Liver (tissue), 8 donors: ENCODE measurements at regions not wholly inside any gene's neighbourhood (a gene's known extent, or its start where the extent isn't known, plus 50 kb on each side); places are given as distances from the start of the nearest gene placed in this dataset.
A peak's percentile ranks its signal among the peaks of the same experiment; 100 is the strongest.

Experiments
- DNase-seq: peaks from one replicate; pipeline ENCODE4 v3.0.0-alpha.2; 2017; ENCODE audit warnings: low spot score
- H3K27ac ChIP-seq, 2 donors: one replicate each; pipeline ENCODE4 v1.7.0; 2013; ENCODE audit warnings: inconsistent platforms in 2 of 2, low read length in 2 of 2, control low read depth in 1 of 2, low read depth in 1 of 2, mild to moderate bottlenecking in 1 of 2
- H3K27me3 ChIP-seq, 4 donors: one replicate each; pipeline versions ENCODE4 v1.6.1 to v1.7.0; 2013; ENCODE audit warnings: low read length in 3 of 4, inconsistent platforms in 1 of 4, mild to moderate bottlenecking in 1 of 4, moderate library complexity in 1 of 4; ENCODE audit not compliant: control insufficient read depth in 4 of 4, insufficient read depth in 4 of 4
- H3K36me3 ChIP-seq, 4 donors: one replicate each; pipeline versions ENCODE4 v1.6.1 to v1.7.0; 2013; ENCODE audit warnings: low read length in 3 of 4, mild to moderate bottlenecking in 3 of 4, low read depth in 1 of 4, moderate library complexity in 1 of 4; ENCODE audit not compliant: control insufficient read depth in 4 of 4, insufficient read depth in 3 of 4
- H3K4me1 ChIP-seq, 4 donors: one replicate each; pipeline versions ENCODE4 v1.6.1 to v1.7.0; 2013; ENCODE audit warnings: low read length in 3 of 4, mild to moderate bottlenecking in 3 of 4, moderate library complexity in 1 of 4; ENCODE audit not compliant: control insufficient read depth in 4 of 4, insufficient read depth in 4 of 4
- H3K4me3 ChIP-seq, 3 donors: one replicate each; pipeline versions ENCODE4 v1.6.1 to v1.7.0; 2013; ENCODE audit warnings: low read length in 3 of 3, control low read depth in 1 of 3, low read depth in 1 of 3, mild to moderate bottlenecking in 1 of 3
- H3K9ac ChIP-seq, 2 donors: one replicate each; pipeline ENCODE4 v1.7.0; 2013; ENCODE audit warnings: low read length in 2 of 2, mild to moderate bottlenecking in 2 of 2, moderate library complexity in 2 of 2, control low read depth in 1 of 2, low read depth in 1 of 2
- H3K9me3 ChIP-seq, 4 donors: one replicate each; pipeline versions ENCODE4 v1.6.1 to v1.7.0; 2013; ENCODE audit warnings: low read length in 3 of 4; ENCODE audit not compliant: control insufficient read depth in 4 of 4
- ATF3 ChIP-seq: IDR thresholded peaks from 2 replicates; pipeline ENCODE4 v1.6.1; 2016; ENCODE audit warnings: antibody characterized with exemption
- EGR1 ChIP-seq, 2 donors: IDR thresholded peaks; 2 replicates each; pipeline ENCODE4 v1.6.1; 2016 to 2018; ENCODE audit warnings: antibody characterized with exemption in 2 of 2, low read depth in 2 of 2
- FOXA1 ChIP-seq: IDR thresholded peaks from 2 replicates; pipeline ENCODE4 v1.6.1; 2016; ENCODE audit warnings: antibody characterized with exemption
- FOXA2 ChIP-seq: IDR thresholded peaks from 2 replicates; pipeline ENCODE4 v1.6.1; 2016; ENCODE audit warnings: antibody characterized with exemption
- GABPA ChIP-seq, 2 donors: IDR thresholded peaks in 1 of 2; conservative IDR thresholded peaks in 1 of 2; 2 replicates each; pipeline ENCODE4 v1.6.1; 2016; ENCODE audit warnings: antibody characterized with exemption in 2 of 2, mild to moderate bottlenecking in 1 of 2, moderate library complexity in 1 of 2
- HNF4A ChIP-seq, 2 donors: conservative IDR thresholded peaks; 2 replicates each; pipeline ENCODE4 v1.6.1; 2016; ENCODE audit warnings: antibody characterized with exemption in 2 of 2, mild to moderate bottlenecking in 2 of 2
- JUND ChIP-seq, 2 donors: IDR thresholded peaks; 2 replicates each; pipeline ENCODE4 v1.6.1; 2016; ENCODE audit warnings: antibody characterized with exemption in 2 of 2
- NR2F2 ChIP-seq: IDR thresholded peaks from 2 replicates; pipeline ENCODE4 v1.6.1; 2016; ENCODE audit warnings: antibody characterized with exemption
- RAD21 ChIP-seq, 2 donors: IDR thresholded peaks; 2 replicates each; pipeline ENCODE4 v1.6.1; 2016; ENCODE audit warnings: antibody characterized with exemption in 2 of 2, mild to moderate bottlenecking in 2 of 2
- REST ChIP-seq: IDR thresholded peaks from 2 replicates; pipeline ENCODE4 v1.6.1; 2016; ENCODE audit warnings: antibody characterized with exemption, mild to moderate bottlenecking
- RXRA ChIP-seq, 2 donors: IDR thresholded peaks; 2 replicates each; pipeline ENCODE4 v1.6.1; 2017 to 2018; ENCODE audit warnings: antibody characterized with exemption in 2 of 2, mild to moderate bottlenecking in 1 of 2
- SP1 ChIP-seq: IDR thresholded peaks from 2 replicates; pipeline ENCODE4 v1.6.1; 2018; ENCODE audit warnings: antibody characterized with exemption, mild to moderate bottlenecking
- TAF1 ChIP-seq: conservative IDR thresholded peaks from 2 replicates; pipeline ENCODE4 v1.6.1; 2016; ENCODE audit warnings: antibody characterized with exemption, mild to moderate bottlenecking
- YY1 ChIP-seq: IDR thresholded peaks from 2 replicates; pipeline ENCODE4 v1.6.1; 2016; ENCODE audit warnings: antibody characterized with exemption, mild to moderate bottlenecking
- WGBS: extraction: QIAGEN DNeasy Blood & Tissue Kit; methylation state at CpG from one replicate; pipeline ENCODE4 v1.1.7; 2013; 5-methylcytosine and 5-hydroxymethylcytosine counted together
- TF ChIP-seq, protein P1 (sequence below): fragments of 150-350 bp; IDR thresholded peaks from 2 replicates; pipeline ENCODE4 v1.5.1; 2017; ENCODE audit warnings: improper control_type of control experiment, low read depth, low read length; ENCODE audit not compliant: missing input control
- TF ChIP-seq, protein P2 (sequence below): IDR thresholded peaks from 2 replicates; pipeline ENCODE4 v1.6.1; 2016; ENCODE audit warnings: antibody characterized with exemption
- donor health status: healthy.
- donor health status: healthy.
- donor health status: healthy.
- donor health status: healthy.
- donor health status: healthy.

GRCh38 chr15:31265090-31265870 is 61.4 kb upstream of the KLF13 start (continued):
- TF ChIP-seq REST (peak; percentile 33), EGR1 (IDR thresholded peaks at IDR 0.05; ENCODE audit: low read depth in 2 of 2) (peak; percentile 18 to 54), TAF1 (no peak), HNF4A (conservative IDR thresholded peaks at IDR 0.05) (peak; percentile 89 to 90), SP1 (peak; percentile 91), RAD21 (IDR thresholded peaks at IDR 0.05) (peak in 1 of 2 donors; percentile 43), NR2F2 (no peak), FOXA1 (no peak), YY1 (no peak)
- TF ChIP-seq, protein P1, sequence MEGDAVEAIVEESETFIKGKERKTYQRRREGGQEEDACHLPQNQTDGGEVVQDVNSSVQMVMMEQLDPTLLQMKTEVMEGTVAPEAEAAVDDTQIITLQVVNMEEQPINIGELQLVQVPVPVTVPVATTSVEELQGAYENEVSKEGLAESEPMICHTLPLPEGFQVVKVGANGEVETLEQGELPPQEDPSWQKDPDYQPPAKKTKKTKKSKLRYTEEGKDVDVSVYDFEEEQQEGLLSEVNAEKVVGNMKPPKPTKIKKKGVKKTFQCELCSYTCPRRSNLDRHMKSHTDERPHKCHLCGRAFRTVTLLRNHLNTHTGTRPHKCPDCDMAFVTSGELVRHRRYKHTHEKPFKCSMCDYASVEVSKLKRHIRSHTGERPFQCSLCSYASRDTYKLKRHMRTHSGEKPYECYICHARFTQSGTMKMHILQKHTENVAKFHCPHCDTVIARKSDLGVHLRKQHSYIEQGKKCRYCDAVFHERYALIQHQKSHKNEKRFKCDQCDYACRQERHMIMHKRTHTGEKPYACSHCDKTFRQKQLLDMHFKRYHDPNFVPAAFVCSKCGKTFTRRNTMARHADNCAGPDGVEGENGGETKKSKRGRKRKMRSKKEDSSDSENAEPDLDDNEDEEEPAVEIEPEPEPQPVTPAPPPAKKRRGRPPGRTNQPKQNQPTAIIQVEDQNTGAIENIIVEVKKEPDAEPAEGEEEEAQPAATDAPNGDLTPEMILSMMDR: no peak
- TF ChIP-seq, protein P2, sequence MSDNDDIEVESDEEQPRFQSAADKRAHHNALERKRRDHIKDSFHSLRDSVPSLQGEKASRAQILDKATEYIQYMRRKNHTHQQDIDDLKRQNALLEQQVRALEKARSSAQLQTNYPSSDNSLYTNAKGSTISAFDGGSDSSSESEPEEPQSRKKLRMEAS: no peak

DNA sequence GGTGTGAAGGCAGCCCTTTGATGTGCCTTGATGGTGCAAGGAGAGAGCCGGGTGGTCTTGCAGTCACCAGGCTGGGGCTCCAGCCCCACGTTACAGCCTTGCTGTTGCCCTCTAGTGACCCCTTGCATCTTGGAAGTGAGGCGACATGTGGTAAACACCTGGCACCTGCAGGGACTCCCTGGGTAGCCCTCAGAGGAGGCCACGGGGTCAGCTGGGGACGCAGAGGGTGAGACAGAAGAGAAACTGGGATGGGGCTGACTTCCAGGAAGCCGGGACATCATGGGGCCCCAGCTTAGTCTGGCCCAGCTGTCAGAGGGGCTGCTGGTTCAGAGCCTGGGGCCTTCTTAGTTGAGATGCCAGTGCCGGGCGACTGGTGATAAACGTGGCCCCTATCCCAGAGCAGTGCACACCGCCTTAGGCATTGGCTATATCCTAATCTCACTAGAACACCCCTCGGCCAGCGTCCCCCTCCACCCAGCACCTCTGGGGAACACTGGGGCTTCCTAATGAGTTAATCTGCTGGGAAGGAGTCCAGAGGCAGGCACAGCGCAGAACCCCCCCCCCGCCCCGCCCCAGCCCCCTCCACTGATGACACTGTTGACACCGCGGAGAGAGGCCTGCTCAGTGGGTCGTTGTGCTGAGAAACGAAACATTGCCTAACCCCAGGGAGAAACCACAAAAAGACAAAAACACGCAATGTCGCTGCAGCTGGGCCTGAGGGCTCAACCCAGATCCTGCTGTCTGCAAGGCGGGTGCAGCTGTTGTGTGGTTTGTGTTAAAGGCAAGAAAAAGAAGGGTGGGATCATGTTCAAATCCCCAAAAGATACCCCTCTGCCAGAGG is 60.5 kb upstream of the KLF13 start:
- Histone ChIP-seq H3K36me3 (no peaks in the 10 kb centered on the region), H3K4me1 (peaks cover 27 to 37% (median 31%) of the 10 kb centered on the region in 4 donors), H3K9ac (no peak overlapping the region), H3K9me3 (no peaks in the 10 kb centered on the region), H3K27me3 (no peaks in the 10 kb centered on the region), H3K27ac (peak overlapping the region; percentile 89 to 97), H3K4me3 (no peak overlapping the region)
- 76% methylated on average over 22 of the region's 22 CpGs for WGBS
- DNase-seq: peak; percentile 88
- TF ChIP-seq REST: no peak
- no peak for TF ChIP-seq RAD21 (IDR thresholded peaks at IDR 0.05)
- TF ChIP-seq GABPA (IDR thresholded peaks at IDR 0.05 in 1 of 2, conservative IDR thresholded peaks at IDR 0.05 in 1 of 2): no peak
- no peak for TF ChIP-seq FOXA2
- TF ChIP-seq FOXA1: no peak
- no peak for TF ChIP-seq ATF3
- TF ChIP-seq SP1: no peak
- TF ChIP-seq NR2F2: no peak
- no peak for TF ChIP-seq TAF1
- TF ChIP-seq, protein P1: no peak
- TF ChIP-seq EGR1 (IDR thresholded peaks at IDR 0.05; ENCODE audit: low read depth in 2 of 2): no peak
- TF ChIP-seq, protein P2: no peak
- no peak for TF ChIP-seq HNF4A (conservative IDR thresholded peaks at IDR 0.05)
- TF ChIP-seq YY1: no peak
- TF ChIP-seq RXRA (IDR thresholded peaks at IDR 0.05): no peak
- TF ChIP-seq JUND (IDR thresholded peaks at IDR 0.05): no peak
